ENCODE measurements at regions not wholly inside any gene's neighbourhood (a gene's known extent, or its start where the extent isn't known, plus 50 kb on each side); places are given as distances from the start of the nearest gene placed in this dataset.
"Not testable (repeated sequence)": the region's sequence is repeated elsewhere in the genome, so short reads cannot be mapped to it uniquely, and the experiment has no call there.

GRCh38 chr6:26749126-26749758, 89.7 kb upstream of the ZNF322 start:
- peaks cover 43% of the 10 kb centered on the region for H3K27me3 Mint-ChIP-seq (ENCODE audit: low read depth, unreplicated experiment)

DNA sequence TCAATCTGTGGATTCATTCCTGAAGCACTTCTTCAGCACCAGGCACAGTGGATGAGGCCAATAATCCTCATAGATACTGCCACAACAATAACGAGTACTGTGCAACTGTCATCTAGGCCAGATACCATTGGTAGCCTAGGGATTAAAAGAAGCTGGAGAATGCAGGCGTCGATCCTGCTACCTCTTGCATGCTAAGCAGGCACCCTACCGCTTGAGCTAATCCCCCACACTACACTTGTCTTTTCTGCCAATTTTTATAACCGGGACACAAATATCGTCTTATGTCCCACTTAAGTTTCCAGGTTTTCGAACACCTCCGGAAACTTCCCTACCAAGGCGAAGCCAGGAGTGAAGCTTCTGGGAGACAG, 90.2 kb upstream of the ZNF322 start:
- H3K27me3 Mint-ChIP-seq (ENCODE audit: low read depth, unreplicated experiment): peaks cover 48% of the 10 kb centered on the region
- not testable (repeated sequence) for H3K9me3 Mint-ChIP-seq (ENCODE audit: unreplicated experiment); H3K4me1 Mint-ChIP-seq (ENCODE audit: low read depth, unreplicated experiment); H3K27me3 ChIP-seq (ENCODE audit: insufficient read depth, low read length); H4K20me1 ChIP-seq (ENCODE audit: insufficient read depth, low read length); FAIRE-seq; H3K36me3 Mint-ChIP-seq (ENCODE audit: low read depth, unreplicated experiment); H2AFZ ChIP-seq (ENCODE audit: low read depth, low read length); H3K4me1 ChIP-seq (ENCODE audit: insufficient read depth, low read length); H3K9me3 ChIP-seq (ENCODE audit: insufficient read depth, low read depth, low read length); H3K4me2 ChIP-seq (ENCODE audit: low read length); H3K79me2 ChIP-seq (ENCODE audit: insufficient read depth, low read length); H3K27ac Mint-ChIP-seq (ENCODE audit: unreplicated experiment); H3K4me3 ChIP-seq (ENCODE audit: insufficient read depth, low read depth, low read length); H3K36me3 ChIP-seq (ENCODE audit: insufficient read depth, low read length); H3K4me3 Mint-ChIP-seq (ENCODE audit: unreplicated experiment); H3K9ac ChIP-seq (ENCODE audit: low read length); DNase-seq (ENCODE audit: low read depth); H3K27ac ChIP-seq (ENCODE audit: low read depth, low read length)

More at GRCh38 chr6:26749126-26749758, 89.7 kb upstream of the ZNF322 start:
- H3K27ac Mint-ChIP-seq (ENCODE audit: unreplicated experiment); H3K9ac ChIP-seq (ENCODE audit: low read length); H3K36me3 Mint-ChIP-seq (ENCODE audit: low read depth, unreplicated experiment); H3K4me1 Mint-ChIP-seq (ENCODE audit: low read depth, unreplicated experiment); H3K9me3 ChIP-seq (ENCODE audit: insufficient read depth, low read depth, low read length); H2AFZ ChIP-seq (ENCODE audit: low read depth, low read length); H3K4me3 Mint-ChIP-seq (ENCODE audit: unreplicated experiment); H3K27ac ChIP-seq (ENCODE audit: low read depth, low read length); H3K27me3 ChIP-seq (ENCODE audit: insufficient read depth, low read length); DNase-seq (ENCODE audit: low read depth); H3K4me2 ChIP-seq (ENCODE audit: low read length); H3K79me2 ChIP-seq (ENCODE audit: insufficient read depth, low read length); H3K36me3 ChIP-seq (ENCODE audit: insufficient read depth, low read length); FAIRE-seq; H3K4me3 ChIP-seq (ENCODE audit: insufficient read depth, low read depth, low read length); H4K20me1 ChIP-seq (ENCODE audit: insufficient read depth, low read length); H3K4me1 ChIP-seq (ENCODE audit: insufficient read depth, low read length); H3K9me3 Mint-ChIP-seq (ENCODE audit: unreplicated experiment): not testable (repeated sequence)

DNA sequence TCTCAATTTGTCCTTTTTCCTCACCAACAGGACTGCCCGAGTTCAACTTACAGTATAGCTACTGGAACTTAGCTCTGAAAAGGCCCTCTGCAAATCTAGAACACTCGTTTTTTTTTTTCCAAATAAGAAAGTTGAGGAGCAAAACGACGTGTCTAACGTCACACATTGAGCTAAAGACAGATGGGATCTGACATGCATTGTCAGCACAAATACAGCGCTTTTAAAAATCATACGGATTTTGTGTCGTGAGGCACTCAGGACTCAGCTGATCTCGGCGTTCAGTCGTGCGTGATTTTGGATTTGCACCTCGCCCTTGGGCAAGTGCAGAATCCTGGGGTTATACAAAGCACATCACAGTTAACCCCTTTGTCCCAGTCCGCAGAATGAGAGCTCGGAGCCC, 94.7 kb upstream of the ZNF322 start:
- Mint-ChIP-seq H3K27ac (ENCODE audit: unreplicated experiment) (peak overlapping the region; percentile 41), H3K36me3 (ENCODE audit: low read depth, unreplicated experiment) (no peaks in the 10 kb centered on the region), H3K9me3 (ENCODE audit: unreplicated experiment) (peaks cover 3% of the 10 kb centered on the region), H3K4me1 (ENCODE audit: low read depth, unreplicated experiment) (peaks cover 11% of the 10 kb centered on the region), H3K27me3 (ENCODE audit: low read depth, unreplicated experiment) (peaks cover 50% of the 10 kb centered on the region), H3K4me3 (ENCODE audit: unreplicated experiment) (peak overlapping the region; percentile 90)
- peaks cover 11% of the 10 kb centered on the region for H3K27me3 ChIP-seq (ENCODE audit: insufficient read depth, low read length)
- no peaks in the 10 kb centered on the region for H3K4me1 ChIP-seq (ENCODE audit: insufficient read depth, low read length)
- H3K79me2 ChIP-seq (ENCODE audit: insufficient read depth, low read length): no peaks in the 10 kb centered on the region
- FAIRE-seq (no peak), DNase-seq (ENCODE audit: low read depth) (no peak)
- no peaks in the 10 kb centered on the region for H3K36me3 ChIP-seq (ENCODE audit: insufficient read depth, low read length)
- no peak overlapping the region for H2AFZ ChIP-seq (ENCODE audit: low read depth, low read length)
- TF ChIP-seq EZH2 (IDR thresholded peaks at IDR 0.05; ENCODE audit: insufficient read depth, low read length): no peak
- TF ChIP-seq, protein P1, sequence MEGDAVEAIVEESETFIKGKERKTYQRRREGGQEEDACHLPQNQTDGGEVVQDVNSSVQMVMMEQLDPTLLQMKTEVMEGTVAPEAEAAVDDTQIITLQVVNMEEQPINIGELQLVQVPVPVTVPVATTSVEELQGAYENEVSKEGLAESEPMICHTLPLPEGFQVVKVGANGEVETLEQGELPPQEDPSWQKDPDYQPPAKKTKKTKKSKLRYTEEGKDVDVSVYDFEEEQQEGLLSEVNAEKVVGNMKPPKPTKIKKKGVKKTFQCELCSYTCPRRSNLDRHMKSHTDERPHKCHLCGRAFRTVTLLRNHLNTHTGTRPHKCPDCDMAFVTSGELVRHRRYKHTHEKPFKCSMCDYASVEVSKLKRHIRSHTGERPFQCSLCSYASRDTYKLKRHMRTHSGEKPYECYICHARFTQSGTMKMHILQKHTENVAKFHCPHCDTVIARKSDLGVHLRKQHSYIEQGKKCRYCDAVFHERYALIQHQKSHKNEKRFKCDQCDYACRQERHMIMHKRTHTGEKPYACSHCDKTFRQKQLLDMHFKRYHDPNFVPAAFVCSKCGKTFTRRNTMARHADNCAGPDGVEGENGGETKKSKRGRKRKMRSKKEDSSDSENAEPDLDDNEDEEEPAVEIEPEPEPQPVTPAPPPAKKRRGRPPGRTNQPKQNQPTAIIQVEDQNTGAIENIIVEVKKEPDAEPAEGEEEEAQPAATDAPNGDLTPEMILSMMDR (IDR thresholded peaks at IDR 0.05; ENCODE audit: insufficient read depth, low read depth, low read length): no peak
- H3K9me3 ChIP-seq (ENCODE audit: insufficient read depth, low read depth, low read length): no peaks in the 10 kb centered on the region
- no peaks in the 10 kb centered on the region for H4K20me1 ChIP-seq (ENCODE audit: insufficient read depth, low read length)
- peak overlapping the region; percentile 62 for H3K4me2 ChIP-seq (ENCODE audit: low read length)
- no peak overlapping the region for H3K9ac ChIP-seq (ENCODE audit: low read length)
- no peak overlapping the region for H3K4me3 ChIP-seq (ENCODE audit: insufficient read depth, low read depth, low read length)
- no peak overlapping the region for H3K27ac ChIP-seq (ENCODE audit: low read depth, low read length)

GRCh38 chr6:26754801-26755200, 95.3 kb upstream of the ZNF322 start:
- H3K36me3 Mint-ChIP-seq (ENCODE audit: low read depth, unreplicated experiment); H3K4me3 ChIP-seq (ENCODE audit: insufficient read depth, low read depth, low read length); H3K9me3 Mint-ChIP-seq (ENCODE audit: unreplicated experiment); H3K27ac Mint-ChIP-seq (ENCODE audit: unreplicated experiment); H3K79me2 ChIP-seq (ENCODE audit: insufficient read depth, low read length); DNase-seq (ENCODE audit: low read depth); H3K9me3 ChIP-seq (ENCODE audit: insufficient read depth, low read depth, low read length); H4K20me1 ChIP-seq (ENCODE audit: insufficient read depth, low read length); H2AFZ ChIP-seq (ENCODE audit: low read depth, low read length); H3K4me1 ChIP-seq (ENCODE audit: insufficient read depth, low read length); H3K36me3 ChIP-seq (ENCODE audit: insufficient read depth, low read length); H3K9ac ChIP-seq (ENCODE audit: low read length); H3K27ac ChIP-seq (ENCODE audit: low read depth, low read length); FAIRE-seq: not testable (repeated sequence)
- peaks cover 11% of the 10 kb centered on the region for H3K27me3 ChIP-seq (ENCODE audit: insufficient read depth, low read length)
- H3K4me2 ChIP-seq (ENCODE audit: low read length): peak overlapping the region; percentile 62
- Mint-ChIP-seq H3K27me3 (ENCODE audit: low read depth, unreplicated experiment) (peaks cover 47% of the 10 kb centered on the region), H3K4me3 (ENCODE audit: unreplicated experiment) (peak overlapping the region; percentile 90), H3K4me1 (ENCODE audit: low read depth, unreplicated experiment) (peaks cover 11% of the 10 kb centered on the region)

- Mint-ChIP-seq H3K4me3 (ENCODE audit: unreplicated experiment) (peak overlapping the region; percentile 90), H3K4me1 (ENCODE audit: low read depth, unreplicated experiment) (peaks cover 11% of the 10 kb centered on the region), H3K27me3 (ENCODE audit: low read depth, unreplicated experiment) (peaks cover 44% of the 10 kb centered on the region), H3K27ac (ENCODE audit: unreplicated experiment) (peak overlapping the region; percentile 86)
- not testable (repeated sequence) for H3K9me3 ChIP-seq (ENCODE audit: insufficient read depth, low read depth, low read length); H3K9ac ChIP-seq (ENCODE audit: low read length); H3K36me3 Mint-ChIP-seq (ENCODE audit: low read depth, unreplicated experiment); H2AFZ ChIP-seq (ENCODE audit: low read depth, low read length); H3K4me1 ChIP-seq (ENCODE audit: insufficient read depth, low read length); H4K20me1 ChIP-seq (ENCODE audit: insufficient read depth, low read length); H3K79me2 ChIP-seq (ENCODE audit: insufficient read depth, low read length); H3K9me3 Mint-ChIP-seq (ENCODE audit: unreplicated experiment); H3K36me3 ChIP-seq (ENCODE audit: insufficient read depth, low read length); FAIRE-seq; H3K27ac ChIP-seq (ENCODE audit: low read depth, low read length)
- DNase-seq (ENCODE audit: low read depth): peak; percentile 24
- peak overlapping the region; percentile 51 for H3K4me3 ChIP-seq (ENCODE audit: insufficient read depth, low read depth, low read length)
- peak overlapping the region; percentile 80 for H3K4me2 ChIP-seq (ENCODE audit: low read length)
- H3K27me3 ChIP-seq (ENCODE audit: insufficient read depth, low read length): peaks cover 11% of the 10 kb centered on the region
Observed at GRCh38 chr6:26756067-26756805, 96.7 kb upstream of the ZNF322 start.

All from astrocyte (in vitro differentiated cells and primary cell).